ENCODE measurements at regions not wholly inside any gene's neighbourhood (a gene's known extent, or its start where the extent isn't known, plus 50 kb on each side); places are given as distances from the start of the nearest gene placed in this dataset.

- H3K4me3 ChIP-seq (replicated peaks in 1 of 2; ENCODE audit: low read depth in 1 of 2, low read length in 2 of 2) = no peak overlapping the region
- H4K20me1 ChIP-seq (ENCODE audit: insufficient read depth) = no peaks in the 10 kb centered on the region
- H3K27ac ChIP-seq (ENCODE audit: low read depth, low read length) = no peak overlapping the region
- H3K4me1 ChIP-seq (ENCODE audit: control insufficient read depth in 1 of 2, insufficient read depth in 2 of 2, low read length in 2 of 2) = no peaks in the 10 kb centered on the region
- H2AFZ ChIP-seq (ENCODE audit: low read depth, low read length, poor library complexity, severe bottlenecking) = no peak overlapping the region
- intact Hi-C loops (cut with micrococcal nuclease) = no loop called here
- no peaks in the 10 kb centered on the region for H3K9me2 ChIP-seq (ENCODE audit: insufficient read depth)
- no peaks in the 10 kb centered on the region for H3K27me3 ChIP-seq (ENCODE audit: insufficient read depth, low read length)
- CTCF ChIA-PET = no interaction called here
- RAD21 ChIA-PET (ENCODE audit: low non-redundant PET in 1 of 2, low total read pairs in 2 of 2, uncharacterized antibody in 2 of 2, unreplicated experiment in 2 of 2) = no interaction called here
- POLR2A ChIA-PET = no interaction called here
- no peak overlapping the region for H3K4me2 ChIP-seq (ENCODE audit: low read length)
- DNase-seq (ENCODE audit: low read depth, low spot score) (no peak), ATAC-seq (no peak)
- TF ChIP-seq ZFX (IDR thresholded peaks at IDR 0.05) = no peak
- no peak for TF ChIP-seq POLR2AphosphoS5 (IDR thresholded peaks at IDR 0.05; ENCODE audit: low read depth, low read length)
- no peak for TF ChIP-seq TCF7L2 (IDR thresholded peaks at IDR 0.05; ENCODE audit: borderline replicate concordance, extremely low read depth, insufficient read depth, insufficient read length)
- no peak for TF ChIP-seq EGR1 (IDR thresholded peaks at IDR 0.05; ENCODE audit: low read depth)
- TF ChIP-seq RAD21 (IDR thresholded peaks at IDR 0.05; ENCODE audit: low read depth) = no peak
- TF ChIP-seq REST (IDR thresholded peaks at IDR 0.05; ENCODE audit: low read depth) = no peak
- no peak for TF ChIP-seq JUND (IDR thresholded peaks at IDR 0.05)
- no peak for TF ChIP-seq MAX (IDR thresholded peaks at IDR 0.05)
- no peak for TF ChIP-seq SRF (IDR thresholded peaks at IDR 0.05; ENCODE audit: low read depth)
- TF ChIP-seq CEBPB (IDR thresholded peaks at IDR 0.05; ENCODE audit: low read depth) = no peak
- TF ChIP-seq ELF1 (IDR thresholded peaks at IDR 0.05; ENCODE audit: borderline replicate concordance, low read depth) = no peak
- no peak for TF ChIP-seq ZNF274 (IDR thresholded peaks at IDR 0.05; ENCODE audit: low read depth, low read length)
- no peak for TF ChIP-seq POLR2A (IDR thresholded peaks at IDR 0.05; ENCODE audit: borderline replicate concordance, extremely low read depth, insufficient read depth, insufficient read length)
- no peak for TF ChIP-seq SP1 (IDR thresholded peaks at IDR 0.05; ENCODE audit: low read depth)
- no peak for TF ChIP-seq CBX3 (IDR thresholded peaks at IDR 0.05; ENCODE audit: low read depth)
- TF ChIP-seq YY1 (IDR thresholded peaks at IDR 0.05; ENCODE audit: extremely low read depth, insufficient replicate concordance, low read depth, low read length) = no peak
- TF ChIP-seq, protein P1, sequence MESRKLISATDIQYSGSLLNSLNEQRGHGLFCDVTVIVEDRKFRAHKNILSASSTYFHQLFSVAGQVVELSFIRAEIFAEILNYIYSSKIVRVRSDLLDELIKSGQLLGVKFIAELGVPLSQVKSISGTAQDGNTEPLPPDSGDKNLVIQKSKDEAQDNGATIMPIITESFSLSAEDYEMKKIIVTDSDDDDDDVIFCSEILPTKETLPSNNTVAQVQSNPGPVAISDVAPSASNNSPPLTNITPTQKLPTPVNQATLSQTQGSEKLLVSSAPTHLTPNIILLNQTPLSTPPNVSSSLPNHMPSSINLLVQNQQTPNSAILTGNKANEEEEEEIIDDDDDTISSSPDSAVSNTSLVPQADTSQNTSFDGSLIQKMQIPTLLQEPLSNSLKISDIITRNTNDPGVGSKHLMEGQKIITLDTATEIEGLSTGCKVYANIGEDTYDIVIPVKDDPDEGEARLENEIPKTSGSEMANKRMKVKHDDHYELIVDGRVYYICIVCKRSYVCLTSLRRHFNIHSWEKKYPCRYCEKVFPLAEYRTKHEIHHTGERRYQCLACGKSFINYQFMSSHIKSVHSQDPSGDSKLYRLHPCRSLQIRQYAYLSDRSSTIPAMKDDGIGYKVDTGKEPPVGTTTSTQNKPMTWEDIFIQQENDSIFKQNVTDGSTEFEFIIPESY (IDR thresholded peaks at IDR 0.05; ENCODE audit: extremely low read depth, insufficient replicate concordance, low read length) = no peak
- TF ChIP-seq, protein P2, sequence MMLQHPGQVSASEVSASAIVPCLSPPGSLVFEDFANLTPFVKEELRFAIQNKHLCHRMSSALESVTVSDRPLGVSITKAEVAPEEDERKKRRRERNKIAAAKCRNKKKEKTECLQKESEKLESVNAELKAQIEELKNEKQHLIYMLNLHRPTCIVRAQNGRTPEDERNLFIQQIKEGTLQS (IDR thresholded peaks at IDR 0.05) = no peak
- H3K9me3 ChIP-seq (ENCODE audit: control insufficient read depth in 1 of 2, insufficient read depth in 1 of 2, low read depth in 1 of 2, low read length in 2 of 2) = peaks cover 0 to 12% of the 10 kb centered on the region in 2 experiments; a peak in 3 of 4 replicates
- no peak overlapping the region for H3K9ac ChIP-seq (ENCODE audit: low read length)
- H3K79me2 ChIP-seq (ENCODE audit: insufficient read depth, low read length) = no peaks in the 10 kb centered on the region
- no peaks in the 10 kb centered on the region for H3K36me3 ChIP-seq (ENCODE audit: control insufficient read depth in 1 of 2, insufficient read depth in 2 of 2, low read length in 2 of 2)
- no TSS peak for BruUV-seq (replicated peaks)
These were observed 1462.1 kb upstream of the RAG2 start for GRCh38 chr11:38060136-38060535.
